ENCODE measurements at regions not wholly inside any gene's neighbourhood (a gene's known extent, or its start where the extent isn't known, plus 50 kb on each side); places are given as distances from the start of the nearest gene placed in this dataset.
A peak's percentile ranks its signal among the peaks of the same experiment; 100 is the strongest.

- no peak for TF ChIP-seq CTCF (conservative IDR thresholded peaks at IDR 0.05; ENCODE audit: control insufficient read depth, insufficient read depth, low read depth, low read length)
- DNase-seq (ENCODE audit: low read depth), result peak; percentile 68
- no peak overlapping the region for H3K4me3 ChIP-seq (ENCODE audit: control insufficient read depth, low read depth, low read length)
Observed at GRCh38 chr7:41219276-41219675, 483.6 kb downstream of the INHBA start.

GRCh38 chr7:41217306-41217705 lies 485.6 kb downstream of the INHBA start:
- no peak for DNase-seq (ENCODE audit: low read depth)
- no peak for TF ChIP-seq CTCF (conservative IDR thresholded peaks at IDR 0.05; ENCODE audit: control insufficient read depth, insufficient read depth, low read depth, low read length)
- H3K4me3 ChIP-seq (ENCODE audit: control insufficient read depth, low read depth, low read length), result no peak overlapping the region

- DNase-seq (ENCODE audit: low read depth), result no peak
- no peak overlapping the region for H3K4me3 ChIP-seq (ENCODE audit: control insufficient read depth, low read depth, low read length)
- no peak for TF ChIP-seq CTCF (conservative IDR thresholded peaks at IDR 0.05; ENCODE audit: control insufficient read depth, insufficient read depth, low read depth, low read length)
Observed at GRCh38 chr7:41207141-41207540, 495.7 kb downstream of the INHBA start.

- no peak for TF ChIP-seq CTCF (conservative IDR thresholded peaks at IDR 0.05; ENCODE audit: control insufficient read depth, insufficient read depth, low read depth, low read length)
- H3K4me3 ChIP-seq (ENCODE audit: control insufficient read depth, low read depth, low read length), result no peak overlapping the region
- DNase-seq (ENCODE audit: low read depth), result no peak
Observed at GRCh38 chr7:41206267-41206666, 496.6 kb downstream of the INHBA start.

- no peak for DNase-seq (ENCODE audit: low read depth)
- no peak overlapping the region for H3K4me3 ChIP-seq (ENCODE audit: control insufficient read depth, low read depth, low read length)
- no peak for TF ChIP-seq CTCF (conservative IDR thresholded peaks at IDR 0.05; ENCODE audit: control insufficient read depth, insufficient read depth, low read depth, low read length)
Observed at GRCh38 chr7:41205600-41205999, 497.3 kb downstream of the INHBA start.

GRCh38 chr7:41203542-41203941 lies 499.3 kb downstream of the INHBA start:
- DNase-seq (ENCODE audit: low read depth), result no peak
- no peak overlapping the region for H3K4me3 ChIP-seq (ENCODE audit: control insufficient read depth, low read depth, low read length)
- no peak for TF ChIP-seq CTCF (conservative IDR thresholded peaks at IDR 0.05; ENCODE audit: control insufficient read depth, insufficient read depth, low read depth, low read length)

GRCh38 chr7:41201021-41201420 lies 501.9 kb downstream of the INHBA start:
- no peak for TF ChIP-seq CTCF (conservative IDR thresholded peaks at IDR 0.05; ENCODE audit: control insufficient read depth, insufficient read depth, low read depth, low read length)
- H3K4me3 ChIP-seq (ENCODE audit: control insufficient read depth, low read depth, low read length), result no peak overlapping the region
- no peak for DNase-seq (ENCODE audit: low read depth)

Data from fibroblast of mammary gland (primary cell).